PC-9 (cell line): ENCODE measurements at regions not wholly inside any gene's neighbourhood (a gene's known extent, or its start where the extent isn't known, plus 50 kb on each side); places are given as distances from the start of the nearest gene placed in this dataset.

Experiments
- BruUV-seq: library from RNA; stranded (reverse); fragments of 400-500 nt; replicated peaks from 2 replicates; lab custom pipeline; 2021; lab: Mats Ljungman, UMichigan
- CTCF ChIA-PET: fragments of 300-600 bp; sonication (Branson Sonifier 250); formaldehyde crosslinking; loops from one replicate; lab custom pipeline; 2022; ENCODE audit warnings: antibody characterized with exemption; lab: Charles Lee
- POLR2A ChIA-PET: fragments of 300-600 bp; sonication (Branson Sonifier 250); formaldehyde crosslinking; loops from one replicate; lab custom pipeline; 2022; ENCODE audit warnings: antibody characterized with exemption; ENCODE audit not compliant: unreplicated experiment; lab: Charles Lee
- DNase-seq, 2 experiments: peaks; one replicate each; pipeline versions ENCODE4 v3.0.0 to v3.0.0-alpha.2; 2015 to 2022; ENCODE audit warnings: mixed read lengths in 1 of 2
- H2AFZ ChIP-seq: fragments of 200-600 bp; sonication (generic); 2 replicates; pipeline ENCODE4 v1.8.1; 2017; ENCODE audit warnings: antibody characterized with exemption
- H3F3A ChIP-seq: fragments of 200-600 bp; sonication (generic); 2 replicates; pipeline ENCODE4 v1.8.1; 2017; ENCODE audit warnings: antibody characterized with exemption, mild to moderate bottlenecking, low read depth; ENCODE audit not compliant: insufficient read depth
- H3K27ac ChIP-seq: fragments of 200-600 bp; sonication (generic); 2 replicates; pipeline ENCODE4 v1.6.1; 2016; ENCODE audit warnings: mixed run types
- H3K27me3 ChIP-seq: fragments of 200-600 bp; sonication (generic); 2 replicates; pipeline ENCODE4 v1.6.1; 2016; ENCODE audit warnings: low read depth, mixed run types; ENCODE audit not compliant: insufficient read depth
- H3K36me3 ChIP-seq: fragments of 200-600 bp; sonication (generic); 2 replicates; pipeline ENCODE4 v1.6.1; 2016; ENCODE audit warnings: low read depth, mixed run types
- H3K4me1 ChIP-seq: fragments of 200-600 bp; sonication (generic); replicated peaks from 2 replicates; pipeline ENCODE4 v1.6.1; 2016; ENCODE audit warnings: mixed run types; ENCODE audit not compliant: insufficient read depth
- H3K4me2 ChIP-seq: fragments of 200-600 bp; sonication (generic); 2 replicates; pipeline ENCODE4 v1.6.1; 2017; ENCODE audit warnings: mixed run types
- H3K4me3 ChIP-seq: fragments of 200-600 bp; sonication (generic); 2 replicates; pipeline ENCODE4 v1.6.1; 2016; ENCODE audit warnings: mixed run types
- H3K79me2 ChIP-seq: fragments of 200-600 bp; sonication (generic); 2 replicates; pipeline ENCODE4 v1.6.1; 2017; ENCODE audit warnings: low read depth, mixed run types
- H3K9me2 ChIP-seq: fragments of 200-600 bp; sonication (generic); 2 replicates; pipeline ENCODE4 v1.8.1; 2017; ENCODE audit warnings: mild to moderate bottlenecking; ENCODE audit not compliant: insufficient read depth
- H3K9me3 ChIP-seq: fragments of 200-600 bp; sonication (generic); 2 replicates; pipeline ENCODE4 v1.8.1; 2016; ENCODE audit warnings: low read depth; ENCODE audit not compliant: insufficient read depth
- H4K20me1 ChIP-seq: fragments of 200-600 bp; sonication (generic); 2 replicates; pipeline ENCODE4 v1.8.1; 2017; ENCODE audit not compliant: insufficient read depth
- EZH2 ChIP-seq: fragments of 200-600 bp; sonication (generic); IDR thresholded peaks from 2 replicates; pipeline ENCODE4 v1.8.0; 2017; ENCODE audit warnings: antibody characterized with exemption, low read depth
- intact Hi-C: fragments of 100-400 bp; cut with micrococcal nuclease; formaldehyde crosslinking; loops from one replicate; pipeline ENCODE4 v1.10.0; 2022; ENCODE audit not compliant: unreplicated experiment
- TF ChIP-seq, protein P1 (sequence below): fragments of 200-600 bp; sonication (generic); conservative IDR thresholded peaks from 2 replicates; pipeline ENCODE4 v1.6.1; 2017; ENCODE audit warnings: mixed run types, antibody characterized with exemption, mild to moderate bottlenecking, moderate library complexity

DNA sequence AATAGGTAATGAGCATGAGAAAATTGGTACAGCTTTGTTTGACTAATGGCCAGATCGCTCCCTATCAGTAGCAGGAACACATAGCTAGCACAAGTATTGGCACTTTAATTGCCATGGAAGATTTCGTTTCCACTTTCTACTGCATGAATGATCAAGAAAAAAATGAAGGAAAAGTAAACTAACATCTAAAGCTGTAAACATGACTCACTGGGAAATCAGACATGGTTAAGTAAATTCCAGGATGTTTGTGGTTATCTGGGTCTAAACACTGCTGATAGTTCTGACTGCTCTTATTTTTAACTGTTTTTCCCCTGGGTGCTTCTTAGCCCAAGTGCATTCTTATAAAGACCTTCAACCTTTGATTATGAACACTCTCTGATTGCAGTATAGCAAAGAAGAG is 388.9 kb downstream of the NR2F1-AS1 start:
- Histone ChIP-seq H3K27me3 (no peaks in the 10 kb centered on the region), H3K27ac (peak overlapping the region; percentile 87), H4K20me1 (no peaks in the 10 kb centered on the region), H3K79me2 (no peaks in the 10 kb centered on the region), H3K9me3 (peaks cover 17% of the 10 kb centered on the region), H3K4me1 (peaks cover 60% of the 10 kb centered on the region), H2AFZ (peak overlapping the region; percentile 61; the same call in 1 of the 2 replicates), H3K36me3 (no peaks in the 10 kb centered on the region), H3K4me2 (peak overlapping the region; percentile 57), H3F3A (peaks cover 32% of the 10 kb centered on the region), H3K4me3 (no peak overlapping the region), H3K9me2 (no peaks in the 10 kb centered on the region)
- TF ChIP-seq, protein P1, sequence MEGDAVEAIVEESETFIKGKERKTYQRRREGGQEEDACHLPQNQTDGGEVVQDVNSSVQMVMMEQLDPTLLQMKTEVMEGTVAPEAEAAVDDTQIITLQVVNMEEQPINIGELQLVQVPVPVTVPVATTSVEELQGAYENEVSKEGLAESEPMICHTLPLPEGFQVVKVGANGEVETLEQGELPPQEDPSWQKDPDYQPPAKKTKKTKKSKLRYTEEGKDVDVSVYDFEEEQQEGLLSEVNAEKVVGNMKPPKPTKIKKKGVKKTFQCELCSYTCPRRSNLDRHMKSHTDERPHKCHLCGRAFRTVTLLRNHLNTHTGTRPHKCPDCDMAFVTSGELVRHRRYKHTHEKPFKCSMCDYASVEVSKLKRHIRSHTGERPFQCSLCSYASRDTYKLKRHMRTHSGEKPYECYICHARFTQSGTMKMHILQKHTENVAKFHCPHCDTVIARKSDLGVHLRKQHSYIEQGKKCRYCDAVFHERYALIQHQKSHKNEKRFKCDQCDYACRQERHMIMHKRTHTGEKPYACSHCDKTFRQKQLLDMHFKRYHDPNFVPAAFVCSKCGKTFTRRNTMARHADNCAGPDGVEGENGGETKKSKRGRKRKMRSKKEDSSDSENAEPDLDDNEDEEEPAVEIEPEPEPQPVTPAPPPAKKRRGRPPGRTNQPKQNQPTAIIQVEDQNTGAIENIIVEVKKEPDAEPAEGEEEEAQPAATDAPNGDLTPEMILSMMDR, result no peak
- TF ChIP-seq EZH2, result no peak
- CTCF ChIA-PET, result no interaction called here
- peak in 1 of 2 experiments; percentile 97 for DNase-seq
- intact Hi-C loops, result loop anchor here (5.0 to 10.0 kb wide), 3 partner anchors 100 to 393 kb away; partner anchors contain the start of genes NR2F1 and NR2F1-AS1
- POLR2A ChIA-PET, result no interaction called here
- BruUV-seq, result no TSS peak

DNA sequence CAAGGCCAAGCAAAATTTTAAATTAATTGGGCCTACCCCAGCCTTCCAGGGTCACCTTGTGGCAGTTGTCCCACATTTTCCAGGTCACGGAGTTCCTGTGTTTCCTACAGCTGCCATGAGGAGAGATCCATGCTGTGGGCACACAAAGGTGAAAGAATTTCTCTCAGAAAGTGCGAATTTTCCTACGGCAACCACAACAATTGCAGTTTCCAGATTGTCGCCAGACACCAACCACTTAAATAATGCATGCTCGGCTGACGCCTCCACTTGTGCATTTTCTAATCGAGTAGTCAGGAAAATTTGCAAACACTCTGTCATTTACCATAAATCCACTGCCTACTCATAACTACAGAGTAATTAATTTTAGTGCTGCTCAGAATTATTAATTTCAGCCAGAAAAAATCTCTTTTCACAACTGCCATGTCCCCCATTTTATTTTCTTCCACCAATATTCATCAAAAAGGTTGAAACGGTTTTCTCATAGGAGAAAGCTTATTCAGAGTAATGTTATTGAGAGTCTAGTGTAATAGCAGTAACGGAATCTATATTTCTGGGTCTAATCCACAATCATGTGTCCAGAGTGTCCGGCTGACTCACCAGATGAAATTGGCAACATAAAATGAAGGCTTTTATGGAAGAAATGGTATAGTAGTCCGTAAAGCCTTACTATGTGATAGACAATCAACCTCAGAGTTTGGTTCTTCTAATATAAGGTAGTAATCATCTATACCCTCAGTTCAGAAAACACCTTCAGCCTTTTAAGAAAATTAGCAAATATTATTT is 389.8 kb downstream of the NR2F1-AS1 start:
- intact Hi-C loops, result loop anchor here (5.0 to 10.0 kb wide), 3 partner anchors 101 to 394 kb away; partner anchors contain the start of genes NR2F1 and NR2F1-AS1
- H3K9me3 ChIP-seq, result peaks cover 17% of the 10 kb centered on the region
- H2AFZ ChIP-seq, result no peak overlapping the region
- H3K79me2 ChIP-seq, result no peaks in the 10 kb centered on the region
- ChIA-PET CTCF (no interaction called here), POLR2A (no interaction called here)
- no peaks in the 10 kb centered on the region for H3K9me2 ChIP-seq
- DNase-seq, result no peak
- BruUV-seq, result no TSS peak
- peak overlapping the region; percentile 87 for H3K27ac ChIP-seq
- H3K4me2 ChIP-seq, result peak overlapping the region; percentile 15
- H3K36me3 ChIP-seq, result no peaks in the 10 kb centered on the region
- H3K4me1 ChIP-seq, result peaks cover 60% of the 10 kb centered on the region
- H3F3A ChIP-seq, result peaks cover 32% of the 10 kb centered on the region
- no peak for TF ChIP-seq EZH2
- TF ChIP-seq, protein P1, result no peak
- no peak overlapping the region for H3K4me3 ChIP-seq
- H3K27me3 ChIP-seq, result no peaks in the 10 kb centered on the region
- no peaks in the 10 kb centered on the region for H4K20me1 ChIP-seq

DNA sequence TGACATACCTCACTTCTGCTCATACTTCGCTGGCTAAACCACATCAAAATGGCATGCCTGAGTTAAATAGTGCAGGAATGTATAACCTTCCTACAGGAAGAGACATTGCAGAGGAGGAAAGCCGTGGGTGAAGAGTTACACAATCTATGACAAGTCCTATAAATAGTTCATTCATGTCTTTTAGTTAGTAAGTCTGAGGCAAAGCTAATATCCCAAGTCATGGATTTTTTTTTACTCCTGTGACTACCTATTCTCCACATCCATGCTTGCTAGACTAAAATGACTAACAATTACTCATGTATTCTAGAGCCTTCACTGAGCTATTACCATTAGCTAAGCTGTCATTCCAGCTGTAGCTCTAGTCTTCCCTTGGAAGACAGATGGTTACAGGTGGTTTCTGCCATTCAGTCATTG is 391.3 kb downstream of the NR2F1-AS1 start:
- DNase-seq, result peak; percentile 31 to 97
- Histone ChIP-seq H3K9me2 (no peaks in the 10 kb centered on the region), H4K20me1 (no peaks in the 10 kb centered on the region), H3F3A (peaks cover 32% of the 10 kb centered on the region), H2AFZ (no peak overlapping the region), H3K79me2 (no peaks in the 10 kb centered on the region), H3K4me2 (peak overlapping the region; percentile 49), H3K36me3 (no peaks in the 10 kb centered on the region), H3K27ac (peak overlapping the region; percentile 75), H3K27me3 (no peaks in the 10 kb centered on the region), H3K4me3 (no peak overlapping the region), H3K4me1 (peaks cover 60% of the 10 kb centered on the region), H3K9me3 (peaks cover 10% of the 10 kb centered on the region)
- CTCF ChIA-PET, result interaction anchor here (0.6 kb wide), 1 partner anchor 98 kb away, joined by 4 read pairs; no protein-coding TSS in a partner anchor
- POLR2A ChIA-PET, result interaction anchor here (0.5 to 0.6 kb wide), 3 partner anchors 26 to 1546 kb away, joined by 3 to 6 read pairs (median 3); no protein-coding TSS in a partner anchor
- intact Hi-C loops, result loop anchor here (1.0 to 10.0 kb wide), 5 partner anchors 26 to 395 kb away; partner anchors contain the start of genes NR2F1 and NR2F1-AS1
- no peak for TF ChIP-seq EZH2
- TF ChIP-seq, protein P1, result no peak
- no TSS peak for BruUV-seq
